AG04450 (cell line): ENCODE measurements at regions not wholly inside any gene's neighbourhood (a gene's known extent, or its start where the extent isn't known, plus 50 kb on each side); places are given as distances from the start of the nearest gene placed in this dataset. TPM values are rescaled to one million over a fixed set of nuclear protein-coding genes. Genes with fewer than 3 reads are reported as not detected.

Experiments
- CTCF ChIA-PET: fragments of 300-600, 350-600 bp; formaldehyde crosslinking; extraction: SDS; loops from one replicate; lab custom pipeline; 2022; ENCODE audit warnings: antibody characterized with exemption, inconsistent platforms; lab: Charles Lee
- POLR2A ChIA-PET: fragments of 350-600 bp; formaldehyde crosslinking; extraction: SDS; loops from one replicate; lab custom pipeline; 2021; ENCODE audit warnings: antibody characterized with exemption, inconsistent platforms; lab: Yijun Ruan, JAX
- DNase-seq: peaks from one replicate; pipeline ENCODE4 v3.0.0-alpha.2; 2011; ENCODE audit warnings: low read depth, low spot score
- H3K27ac ChIP-seq: one replicate; pipeline ENCODE4 v1.5.1; 2012; ENCODE audit warnings: low read depth, low read length, control low read depth
- H3K27me3 ChIP-seq: one replicate; pipeline ENCODE4 v1.6.0; 2012; ENCODE audit warnings: low read length; ENCODE audit not compliant: control insufficient read depth, insufficient read depth
- H3K4me3 ChIP-seq: 2 replicates; pipeline ENCODE4 v1.5.1; 2011; ENCODE audit warnings: mild to moderate bottlenecking, low read depth, low read length, control low read depth
- H3K9me3 ChIP-seq: 2 replicates; pipeline ENCODE4 v1.5.1; 2012; ENCODE audit warnings: low read length; ENCODE audit not compliant: control insufficient read depth, insufficient read depth
- CTCF ChIP-seq: IDR thresholded peaks from 2 replicates; pipeline ENCODE4 v1.5.1; 2011; ENCODE audit warnings: low read depth, low read length, control low read depth, inconsistent platforms
- small RNA-seq: library from RNA; depleted of rRNA; stranded (forward); fragments of <200 nt; gene quantifications from one replicate; pipeline ENCODE3, GENCODE V24; 2012; ENCODE audit warnings: low read depth; ENCODE audit not compliant: insufficient read length

GRCh38 chr2:144571770-144572169 lies 51.9 kb upstream of the ZEB2 start:
- no peak overlapping the region for H3K27ac ChIP-seq
- POLR2A ChIA-PET, result no interaction called here
- no peak overlapping the region for H3K4me3 ChIP-seq
- TF ChIP-seq CTCF, result no peak
- H3K9me3 ChIP-seq, result no peaks in the 10 kb centered on the region
- CTCF ChIA-PET, result interaction anchor here (1.4 kb wide), 1 partner anchor 10 kb away, joined by 3 read pairs; no protein-coding TSS in a partner anchor
- DNase-seq, result no peak
- no peaks in the 10 kb centered on the region for H3K27me3 ChIP-seq

- no peak for DNase-seq
- CTCF ChIA-PET, result no interaction called here
- Histone ChIP-seq H3K9me3 (no peaks in the 10 kb centered on the region), H3K4me3 (no peak overlapping the region), H3K27ac (no peak overlapping the region), H3K27me3 (no peaks in the 10 kb centered on the region)
- TF ChIP-seq CTCF, result no peak
- POLR2A ChIA-PET, result no interaction called here
These were observed 50.6 kb upstream of the ZEB2 start for GRCh38 chr2:144570566-144570965.

Small RNA genes lying in the stretch of these regions (small RNA-seq; reads per million reads assigned to genes)
- gene RF00019, result not detected
- gene RF01992, result not detected
- not detected for gene RNA5SP106
- gene RNU6-692P, result not detected
- not detected for gene RNU6-715P
- gene RNU7-2P, result not detected
